Bronchial epithelial cell (primary cell): ENCODE measurements at regions not wholly inside any gene's neighbourhood (a gene's known extent, or its start where the extent isn't known, plus 50 kb on each side); places are given as distances from the start of the nearest gene placed in this dataset.

ENCODE experiments used
- DNase-seq: peaks from one replicate; pipeline ENCODE4 v3.0.0-alpha.2; 2010; ENCODE audit warnings: low read depth
- FAIRE-seq: peaks from 2 replicates; lab custom pipeline; 2011; peaks lifted over from hg19 to GRCh38; lab: Jason Lieb, UNC
- H3K27me3 ChIP-seq: 2 replicates; pipeline ENCODE4 v1.5.1; 2011; ENCODE audit warnings: low read length; ENCODE audit not compliant: control insufficient read depth, insufficient read depth
- H3K36me3 ChIP-seq: 2 replicates; pipeline ENCODE4 v1.5.1; 2011; ENCODE audit warnings: low read length; ENCODE audit not compliant: control insufficient read depth, insufficient read depth
- H3K4me3 ChIP-seq: 2 replicates; pipeline ENCODE4 v1.5.1; 2011; ENCODE audit warnings: mild to moderate bottlenecking, low read depth, low read length, control low read depth
- CTCF ChIP-seq: IDR thresholded peaks from 2 replicates; pipeline ENCODE4 v1.5.1; 2011; ENCODE audit warnings: mild to moderate bottlenecking, moderate library complexity, low read length, control low read depth, inconsistent platforms; ENCODE audit not compliant: insufficient read depth, severe bottlenecking

- no peak for DNase-seq
- no peaks in the 10 kb centered on the region for H3K27me3 ChIP-seq
- no peak for TF ChIP-seq CTCF
- H3K4me3 ChIP-seq = no peak overlapping the region
- H3K36me3 ChIP-seq = no peaks in the 10 kb centered on the region
- FAIRE-seq = no peak
Observed at GRCh38 chr2:236350426-236350825, 86.2 kb upstream of the ASB18 start.

GRCh38 chr2:236351966-236352525, 87.8 kb upstream of the ASB18 start:
- H3K4me3 ChIP-seq = no peak overlapping the region
- no peaks in the 10 kb centered on the region for H3K36me3 ChIP-seq
- DNase-seq (no peak), FAIRE-seq (no peak)
- H3K27me3 ChIP-seq = no peaks in the 10 kb centered on the region
- no peak for TF ChIP-seq CTCF

GRCh38 chr2:236352761-236353593, 88.8 kb upstream of the ASB18 start:
- Histone ChIP-seq H3K27me3 (no peaks in the 10 kb centered on the region), H3K4me3 (no peak overlapping the region), H3K36me3 (no peaks in the 10 kb centered on the region)
- FAIRE-seq (peak; percentile 18), DNase-seq (peak; percentile 21)
- TF ChIP-seq CTCF = peak; percentile 69

GRCh38 chr2:236353594-236353942, 89.4 kb upstream of the ASB18 start:
- no peak for DNase-seq
- H3K4me3 ChIP-seq = no peak overlapping the region
- H3K36me3 ChIP-seq = no peaks in the 10 kb centered on the region
- TF ChIP-seq CTCF = no peak
- no peaks in the 10 kb centered on the region for H3K27me3 ChIP-seq
- FAIRE-seq = no peak

- no peak for FAIRE-seq
- no peak for DNase-seq
- Histone ChIP-seq H3K27me3 (no peaks in the 10 kb centered on the region), H3K36me3 (no peaks in the 10 kb centered on the region), H3K4me3 (no peak overlapping the region)
- no peak for TF ChIP-seq CTCF
Observed at GRCh38 chr2:236354056-236354940, 90.1 kb upstream of the ASB18 start.
